Fibroblast of mammary gland (primary cell): ENCODE measurements at regions not wholly inside any gene's neighbourhood (a gene's known extent, or its start where the extent isn't known, plus 50 kb on each side); places are given as distances from the start of the nearest gene placed in this dataset.

Experiments used
- DNase-seq: peaks from one replicate; pipeline ENCODE4 v3.0.0-alpha.2; 2010; ENCODE audit warnings: low read depth
- H3K4me3 ChIP-seq: 2 replicates; pipeline ENCODE4 v1.5.1; 2011; ENCODE audit warnings: low read depth, mild to moderate bottlenecking, low read length, moderate library complexity; ENCODE audit not compliant: control insufficient read depth
- TF ChIP-seq, protein P1 (sequence below): conservative IDR thresholded peaks from 2 replicates; pipeline ENCODE4 v1.5.1; 2011; ENCODE audit warnings: low read depth, low read length, inconsistent platforms; ENCODE audit not compliant: control insufficient read depth, insufficient read depth

GRCh38 chr3:34686541-34686940 is 888.1 kb downstream of the PDCD6IP start:
- H3K4me3 ChIP-seq: no peak overlapping the region
- no peak for DNase-seq
- TF ChIP-seq, protein P1, sequence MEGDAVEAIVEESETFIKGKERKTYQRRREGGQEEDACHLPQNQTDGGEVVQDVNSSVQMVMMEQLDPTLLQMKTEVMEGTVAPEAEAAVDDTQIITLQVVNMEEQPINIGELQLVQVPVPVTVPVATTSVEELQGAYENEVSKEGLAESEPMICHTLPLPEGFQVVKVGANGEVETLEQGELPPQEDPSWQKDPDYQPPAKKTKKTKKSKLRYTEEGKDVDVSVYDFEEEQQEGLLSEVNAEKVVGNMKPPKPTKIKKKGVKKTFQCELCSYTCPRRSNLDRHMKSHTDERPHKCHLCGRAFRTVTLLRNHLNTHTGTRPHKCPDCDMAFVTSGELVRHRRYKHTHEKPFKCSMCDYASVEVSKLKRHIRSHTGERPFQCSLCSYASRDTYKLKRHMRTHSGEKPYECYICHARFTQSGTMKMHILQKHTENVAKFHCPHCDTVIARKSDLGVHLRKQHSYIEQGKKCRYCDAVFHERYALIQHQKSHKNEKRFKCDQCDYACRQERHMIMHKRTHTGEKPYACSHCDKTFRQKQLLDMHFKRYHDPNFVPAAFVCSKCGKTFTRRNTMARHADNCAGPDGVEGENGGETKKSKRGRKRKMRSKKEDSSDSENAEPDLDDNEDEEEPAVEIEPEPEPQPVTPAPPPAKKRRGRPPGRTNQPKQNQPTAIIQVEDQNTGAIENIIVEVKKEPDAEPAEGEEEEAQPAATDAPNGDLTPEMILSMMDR: no peak

DNA sequence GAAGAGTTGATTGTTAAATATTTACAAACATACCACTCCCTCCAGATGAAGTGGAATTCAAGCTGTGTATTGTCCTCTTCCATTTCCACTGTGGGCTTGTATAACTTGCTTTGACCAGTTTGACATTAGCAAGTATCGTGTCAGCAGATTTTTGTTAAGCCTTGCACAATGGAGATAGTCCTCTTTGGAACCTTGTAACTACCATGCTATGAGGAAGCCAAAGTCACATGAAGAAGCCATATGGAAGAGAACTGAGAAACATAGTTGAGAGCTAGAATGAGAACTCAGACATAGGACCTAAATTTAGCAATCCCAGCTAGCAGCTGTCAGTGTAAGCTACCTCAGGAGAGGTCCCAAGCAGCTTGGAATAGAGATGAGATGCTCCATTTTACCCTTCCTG is 889.2 kb downstream of the PDCD6IP start:
- H3K4me3 ChIP-seq: no peak overlapping the region
- DNase-seq: no peak
- TF ChIP-seq, protein P1: no peak

DNA sequence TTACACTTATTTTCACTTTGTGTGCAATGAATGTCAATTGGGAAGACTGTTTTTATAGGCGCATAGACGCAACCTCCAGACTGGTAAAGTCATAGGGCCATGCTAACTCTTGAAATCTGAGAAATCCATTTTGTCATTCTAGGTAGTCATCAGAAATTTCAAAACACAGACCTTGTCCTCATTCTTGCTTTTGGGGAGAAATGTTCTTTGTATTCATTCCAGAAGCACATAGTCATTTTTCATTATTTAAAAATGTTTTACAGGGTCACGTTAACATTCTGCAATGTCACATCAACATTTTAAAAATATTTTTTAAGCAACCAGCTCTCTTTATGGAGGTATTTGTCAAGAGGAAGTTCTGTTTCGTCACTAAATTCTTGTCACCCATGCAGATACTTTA is 898.4 kb downstream of the PDCD6IP start:
- TF ChIP-seq, protein P1: no peak
- no peak overlapping the region for H3K4me3 ChIP-seq
- DNase-seq: no peak

- DNase-seq: no peak
- no peak overlapping the region for H3K4me3 ChIP-seq
- TF ChIP-seq, protein P1: no peak
Observed at GRCh38 chr3:34703053-34703452, 904.6 kb downstream of the PDCD6IP start.

DNA sequence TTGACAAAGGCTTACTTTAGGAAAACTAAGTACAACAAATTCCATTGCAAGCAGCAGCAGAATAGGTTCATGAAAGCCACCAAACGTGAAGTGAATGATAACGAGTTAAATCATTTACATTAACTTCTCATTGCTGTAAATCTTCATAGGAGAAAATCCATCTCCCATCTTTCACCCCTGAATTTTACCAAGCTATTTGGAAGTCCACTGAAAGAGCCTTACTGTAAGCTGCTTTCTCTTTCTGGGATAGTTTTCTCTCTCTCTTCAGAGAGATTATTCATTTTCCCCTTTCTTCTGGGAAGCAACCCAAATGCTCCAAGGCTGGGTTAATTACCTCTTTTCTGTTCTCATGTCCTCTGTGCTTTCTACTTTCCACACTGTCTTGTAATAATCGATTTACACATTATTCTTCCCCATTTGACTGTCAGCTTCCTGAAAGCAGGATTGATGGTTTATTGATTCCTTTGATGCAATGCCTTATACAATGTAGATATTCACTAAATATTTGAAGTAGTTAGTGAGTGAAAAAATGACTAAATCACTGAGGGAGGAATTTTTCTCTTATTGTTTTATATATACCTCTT is 914.3 kb upstream of the ARPP21 start:
- no peak overlapping the region for H3K4me3 ChIP-seq
- DNase-seq: no peak
- TF ChIP-seq, protein P1: no peak

GRCh38 chr3:34725774-34726173 is 913.6 kb upstream of the ARPP21 start:
- TF ChIP-seq, protein P1: no peak
- H3K4me3 ChIP-seq: no peak overlapping the region
- no peak for DNase-seq

DNA sequence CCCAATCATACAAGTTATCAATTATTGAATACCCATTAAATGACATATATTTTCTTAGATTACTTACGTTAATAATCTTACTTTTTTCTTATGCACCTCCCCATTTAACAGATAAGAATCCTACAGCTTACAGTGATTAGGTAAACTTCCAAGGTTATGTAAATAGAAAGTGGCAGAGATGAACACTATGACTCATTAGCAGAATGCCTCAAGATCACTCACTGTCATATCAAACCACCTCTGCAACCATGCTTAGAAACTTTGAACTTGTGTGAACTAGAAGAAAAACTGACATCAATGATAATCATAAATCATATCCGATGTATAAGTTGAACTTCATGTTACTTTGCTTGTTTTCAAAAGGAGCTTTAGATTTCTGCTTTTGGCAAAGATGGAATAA is 911.6 kb upstream of the ARPP21 start:
- DNase-seq: no peak
- TF ChIP-seq, protein P1: no peak

More for the DNA sequence above, 911.6 kb upstream of the ARPP21 start:
- H3K4me3 ChIP-seq: no peak overlapping the region
